ENCODE measurements at regions not wholly inside any gene's neighbourhood (a gene's known extent, or its start where the extent isn't known, plus 50 kb on each side); places are given as distances from the start of the nearest gene placed in this dataset.

- TF ChIP-seq CTCF (IDR thresholded peaks at IDR 0.05): no peak
- Histone ChIP-seq H3K27me3 (no peaks in the 10 kb centered on the region), H3K36me3 (no peaks in the 10 kb centered on the region), H3K9me3 (no peaks in the 10 kb centered on the region), H3K27ac (no peak overlapping the region), H3K4me3 (no peak overlapping the region), H3K4me1 (no peaks in the 10 kb centered on the region)
- intact Hi-C loops (cut with DNase I): no loop called here
- no peak for DNase-seq
- FAIRE-seq: no peak
- no peak for ATAC-seq
These were observed 924.4 kb upstream of the NXPH2 start for GRCh38 chr2:139704606-139705005.

- intact Hi-C loops (cut with DNase I): no loop called here
- no peaks in the 10 kb centered on the region for H3K36me3 ChIP-seq
- no peak for DNase-seq
- TF ChIP-seq CTCF (IDR thresholded peaks at IDR 0.05): no peak
- no peak overlapping the region for H3K4me3 ChIP-seq
- H3K4me1 ChIP-seq: no peaks in the 10 kb centered on the region
- 33 to 40% methylated on average over 1 of the region's 1 CpG for WGBS, 2 donors
- no peaks in the 10 kb centered on the region for H3K9me3 ChIP-seq
- no peak for ATAC-seq
- no peak overlapping the region for H3K27ac ChIP-seq
- H3K27me3 ChIP-seq: no peaks in the 10 kb centered on the region
- no peak for FAIRE-seq
These were observed 914.1 kb upstream of the NXPH2 start for GRCh38 chr2:139694327-139694726.

- intact Hi-C loops (cut with DNase I): no loop called here
- ATAC-seq (no peak), DNase-seq (no peak), FAIRE-seq (no peak)
- H3K27ac ChIP-seq: no peak overlapping the region
- no peak overlapping the region for H3K4me3 ChIP-seq
- H3K4me1 ChIP-seq: no peaks in the 10 kb centered on the region
- no peaks in the 10 kb centered on the region for H3K36me3 ChIP-seq
- no peak for TF ChIP-seq CTCF (IDR thresholded peaks at IDR 0.05)
- WGBS, 2 donors: 64% methylated on average over 3 of the region's 3 CpGs
- H3K27me3 ChIP-seq: no peaks in the 10 kb centered on the region
- no peaks in the 10 kb centered on the region for H3K9me3 ChIP-seq
These were observed 906.0 kb upstream of the NXPH2 start for GRCh38 chr2:139686205-139686604.

- no peak for TF ChIP-seq CTCF (IDR thresholded peaks at IDR 0.05)
- WGBS, 2 donors: 70 to 82% methylated on average over 5 of the region's 5 CpGs
- intact Hi-C loops (cut with DNase I): no loop called here
- ATAC-seq (no peak), DNase-seq (no peak), FAIRE-seq (no peak)
- Histone ChIP-seq H3K4me3 (no peak overlapping the region), H3K36me3 (no peaks in the 10 kb centered on the region), H3K27ac (no peak overlapping the region), H3K4me1 (no peaks in the 10 kb centered on the region), H3K9me3 (no peaks in the 10 kb centered on the region), H3K27me3 (no peaks in the 10 kb centered on the region)
These were observed 905.1 kb upstream of the NXPH2 start for GRCh38 chr2:139685090-139685983.

- H3K4me3 ChIP-seq: no peak overlapping the region
- DNase-seq (no peak), ATAC-seq (no peak), FAIRE-seq (no peak)
- no peaks in the 10 kb centered on the region for H3K4me1 ChIP-seq
- 41 to 56% methylated on average over 5 of the region's 5 CpGs for WGBS, 2 donors
- H3K27ac ChIP-seq: no peak overlapping the region
- no peaks in the 10 kb centered on the region for H3K9me3 ChIP-seq
- no peak for TF ChIP-seq CTCF (IDR thresholded peaks at IDR 0.05)
- no peaks in the 10 kb centered on the region for H3K36me3 ChIP-seq
- H3K27me3 ChIP-seq: no peaks in the 10 kb centered on the region
- intact Hi-C loops (cut with DNase I): no loop called here
These were observed 904.2 kb upstream of the NXPH2 start for GRCh38 chr2:139684286-139684860.

Measured in pancreas (tissue), 10 donors.